Astrocyte (in vitro differentiated cells and primary cell): ENCODE measurements at regions not wholly inside any gene's neighbourhood (a gene's known extent, or its start where the extent isn't known, plus 50 kb on each side); places are given as distances from the start of the nearest gene placed in this dataset.

Source experiments
- DNase-seq: peaks from one replicate; pipeline ENCODE4 v3.0.0-alpha.2; 2010; ENCODE audit warnings: low read depth
- FAIRE-seq: peaks from 2 replicates; lab custom pipeline; 2011; peaks lifted over from hg19 to GRCh38; lab: Jason Lieb, UNC
- H2AFZ ChIP-seq: 2 replicates; pipeline ENCODE4 v1.6.0; 2012; ENCODE audit warnings: low read depth, low read length, inconsistent platforms
- H3K27ac ChIP-seq: 2 replicates; pipeline ENCODE4 v1.5.1; 2011; ENCODE audit warnings: low read depth, low read length, inconsistent platforms
- H3K27me3 ChIP-seq: 2 replicates; pipeline ENCODE4 v1.6.0; 2011; ENCODE audit warnings: low read length, inconsistent platforms; ENCODE audit not compliant: insufficient read depth
- H3K36me3 ChIP-seq: 2 replicates; pipeline ENCODE4 v1.5.1; 2011; ENCODE audit warnings: low read length, inconsistent platforms; ENCODE audit not compliant: insufficient read depth
- H3K4me1 ChIP-seq: 2 replicates; pipeline ENCODE4 v1.5.1; 2011; ENCODE audit warnings: low read length, inconsistent platforms; ENCODE audit not compliant: insufficient read depth
- H3K4me2 ChIP-seq: 2 replicates; pipeline ENCODE4 v1.6.0; 2012; ENCODE audit warnings: low read length, inconsistent platforms
- H3K4me3 ChIP-seq: 2 replicates; pipeline ENCODE4 v1.5.1; 2011; ENCODE audit warnings: low read depth, mild to moderate bottlenecking, low read length, inconsistent platforms; ENCODE audit not compliant: insufficient read depth
- H3K79me2 ChIP-seq: 2 replicates; pipeline ENCODE4 v1.6.0; 2012; ENCODE audit warnings: mild to moderate bottlenecking, low read length, inconsistent platforms; ENCODE audit not compliant: insufficient read depth
- H3K9ac ChIP-seq: 2 replicates; pipeline ENCODE4 v1.6.0; 2012; ENCODE audit warnings: mild to moderate bottlenecking, low read length, inconsistent platforms
- H3K9me3 ChIP-seq: 2 replicates; pipeline ENCODE4 v1.5.1; 2012; ENCODE audit warnings: low read depth, mild to moderate bottlenecking, low read length, inconsistent platforms; ENCODE audit not compliant: insufficient read depth
- H4K20me1 ChIP-seq: 2 replicates; pipeline ENCODE4 v1.6.0; 2012; ENCODE audit warnings: low read length, inconsistent platforms; ENCODE audit not compliant: insufficient read depth
- H3K27ac Mint-ChIP-seq: one replicate; pipeline ENCODE4 v1.8.0; 2021; ENCODE audit warnings: mild to moderate bottlenecking, mixed read lengths; ENCODE audit not compliant: unreplicated experiment
- H3K27me3 Mint-ChIP-seq: one replicate; pipeline ENCODE4 v1.8.0; 2021; ENCODE audit warnings: low read depth, mixed read lengths; ENCODE audit not compliant: unreplicated experiment
- H3K36me3 Mint-ChIP-seq: one replicate; pipeline ENCODE4 v1.8.0; 2021; ENCODE audit warnings: low read depth, mixed read lengths; ENCODE audit not compliant: unreplicated experiment
- H3K4me1 Mint-ChIP-seq: one replicate; pipeline ENCODE4 v1.8.0; 2021; ENCODE audit warnings: low read depth, mixed read lengths; ENCODE audit not compliant: unreplicated experiment
- H3K4me3 Mint-ChIP-seq: one replicate; pipeline ENCODE4 v1.8.0; 2021; ENCODE audit warnings: mild to moderate bottlenecking, moderate library complexity, mixed read lengths; ENCODE audit not compliant: unreplicated experiment
- H3K9me3 Mint-ChIP-seq: one replicate; pipeline ENCODE4 v1.8.0; 2021; ENCODE audit warnings: mild to moderate bottlenecking, mixed read lengths; ENCODE audit not compliant: unreplicated experiment
- CTCF ChIP-seq: IDR thresholded peaks from 2 replicates; pipeline ENCODE4 v1.5.1; 2011; ENCODE audit warnings: low read depth, mild to moderate bottlenecking, inconsistent platforms, low read length, moderate library complexity; ENCODE audit not compliant: insufficient read depth
- EZH2 ChIP-seq: IDR thresholded peaks from 2 replicates; pipeline ENCODE4 v1.6.1; 2012; ENCODE audit warnings: mild to moderate bottlenecking, low read length, inconsistent platforms; ENCODE audit not compliant: insufficient read depth

DNA sequence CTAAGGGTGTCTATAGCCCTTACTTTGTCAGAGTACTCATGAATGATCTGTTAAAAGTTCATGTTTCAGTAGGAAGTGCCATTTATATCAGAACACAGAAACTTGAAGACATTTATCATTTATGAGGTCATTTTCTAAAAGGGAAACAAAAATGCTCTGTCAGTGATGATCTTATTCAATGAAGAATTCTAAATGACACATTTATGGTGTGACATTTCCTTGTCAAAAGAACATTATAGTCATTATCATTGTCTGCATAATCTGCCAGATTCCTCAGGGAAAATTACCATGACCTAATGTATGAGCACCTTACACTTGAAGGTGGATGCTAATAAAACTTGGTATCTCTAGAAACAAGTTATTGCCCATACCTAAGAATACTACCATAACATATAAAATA lies 853.8 kb upstream of the SLITRK6 start:
- Histone ChIP-seq H2AFZ (no peak overlapping the region), H3K9me3 (no peaks in the 10 kb centered on the region), H3K4me2 (no peak overlapping the region), H4K20me1 (no peaks in the 10 kb centered on the region), H3K79me2 (no peaks in the 10 kb centered on the region), H3K4me3 (no peak overlapping the region), H3K27ac (no peak overlapping the region), H3K27me3 (no peaks in the 10 kb centered on the region), H3K36me3 (no peaks in the 10 kb centered on the region), H3K4me1 (no peaks in the 10 kb centered on the region), H3K9ac (no peak overlapping the region)
- TF ChIP-seq CTCF (no peak), EZH2 (no peak)
- Mint-ChIP-seq H3K36me3 (no peaks in the 10 kb centered on the region), H3K27ac (no peak overlapping the region), H3K27me3 (no peaks in the 10 kb centered on the region), H3K9me3 (peaks cover 2% of the 10 kb centered on the region), H3K4me3 (no peak overlapping the region), H3K4me1 (no peaks in the 10 kb centered on the region)
- FAIRE-seq (no peak), DNase-seq (no peak)

DNA sequence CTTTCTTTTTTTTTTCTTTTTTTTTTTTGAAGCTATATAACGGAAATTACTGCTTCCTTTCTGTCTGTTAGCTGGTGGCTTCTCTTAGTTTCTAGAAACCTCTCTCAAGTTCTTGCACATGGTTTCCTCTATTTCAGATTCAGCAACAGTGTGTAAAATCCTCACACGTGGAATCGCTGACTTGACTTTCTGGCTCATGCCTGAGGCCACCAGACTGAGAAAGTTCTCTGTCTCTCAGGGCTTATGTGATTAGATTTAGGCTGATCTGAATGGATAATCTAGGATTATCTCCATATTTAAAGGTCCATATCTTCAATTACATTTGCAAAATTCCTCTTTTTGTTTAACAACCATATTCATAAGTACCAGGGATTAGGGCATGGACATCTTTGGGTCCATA lies 856.3 kb upstream of the SLITRK6 start:
- H3K36me3 ChIP-seq, result no peaks in the 10 kb centered on the region

More for the DNA sequence above, 856.3 kb upstream of the SLITRK6 start:
- peaks cover 2% of the 10 kb centered on the region for H3K9me3 Mint-ChIP-seq
- DNase-seq (no peak), FAIRE-seq (no peak)
- no peak overlapping the region for H3K4me3 Mint-ChIP-seq
- Histone ChIP-seq H4K20me1 (no peaks in the 10 kb centered on the region), H3K9ac (no peak overlapping the region), H3K4me2 (no peak overlapping the region), H3K4me1 (no peaks in the 10 kb centered on the region), H3K27ac (no peak overlapping the region), H3K79me2 (no peaks in the 10 kb centered on the region), H3K27me3 (no peaks in the 10 kb centered on the region), H3K9me3 (no peaks in the 10 kb centered on the region), H3K4me3 (no peak overlapping the region), H2AFZ (no peak overlapping the region)
- no peaks in the 10 kb centered on the region for H3K4me1 Mint-ChIP-seq
- TF ChIP-seq CTCF (no peak), EZH2 (no peak)
- H3K27ac Mint-ChIP-seq, result no peak overlapping the region
- H3K27me3 Mint-ChIP-seq, result no peaks in the 10 kb centered on the region
- no peaks in the 10 kb centered on the region for H3K36me3 Mint-ChIP-seq
